Ammon's horn (tissue), 1 donor: ENCODE measurements at regions not wholly inside any gene's neighbourhood (a gene's known extent, or its start where the extent isn't known, plus 50 kb on each side); places are given as distances from the start of the nearest gene placed in this dataset.

Experiments used
- DNase-seq: peaks from one replicate; pipeline ENCODE4 v3.0.0-alpha.2; 2016; ENCODE audit warnings: low spot score

- no peak for DNase-seq
Observed at GRCh38 chr16:35258381-35258780, 1799.0 kb downstream of the TP53TG3F start.

- no peak for DNase-seq
Observed at GRCh38 chr16:35295856-35296255, 1836.4 kb downstream of the TP53TG3F start.

- no peak for DNase-seq
Observed at GRCh38 chr16:35296962-35297653, 1837.7 kb downstream of the TP53TG3F start.

GRCh38 chr16:35298460-35299243, 1839.2 kb downstream of the TP53TG3F start:
- no peak for DNase-seq

GRCh38 chr16:35302859-35303258, 1843.4 kb downstream of the TP53TG3F start:
- DNase-seq = no peak

- DNase-seq = no peak
Observed at GRCh38 chr16:35305476-35305875, 1846.1 kb downstream of the TP53TG3F start.

GRCh38 chr16:35306915-35307314, 1847.5 kb downstream of the TP53TG3F start:
- DNase-seq = no peak

GRCh38 chr16:35308674-35309073, 1849.3 kb downstream of the TP53TG3F start:
- DNase-seq = no peak

GRCh38 chr16:35310999-35311398, 1851.6 kb downstream of the TP53TG3F start:
- no peak for DNase-seq

- no peak for DNase-seq
Observed at GRCh38 chr16:35311475-35311874, 1852.1 kb downstream of the TP53TG3F start.

GRCh38 chr16:35314298-35314697, 1854.9 kb downstream of the TP53TG3F start:
- DNase-seq = no peak

- peak; percentile 27 for DNase-seq
Observed at GRCh38 chr16:35319536-35320192, 1860.3 kb downstream of the TP53TG3F start.

GRCh38 chr16:35325936-35326335, 1866.5 kb downstream of the TP53TG3F start:
- no peak for DNase-seq

GRCh38 chr16:35339337-35339736, 1879.9 kb downstream of the TP53TG3F start:
- no peak for DNase-seq

- DNase-seq = no peak
Observed at GRCh38 chr16:35342012-35342411, 1882.6 kb downstream of the TP53TG3F start.

- DNase-seq = no peak
Observed at GRCh38 chr16:35344012-35344762, 1884.8 kb downstream of the TP53TG3F start.

- DNase-seq = no peak
Observed at GRCh38 chr16:35352431-35352830, 1893.0 kb downstream of the TP53TG3F start.

- DNase-seq = no peak
Observed at GRCh38 chr16:35363510-35363909, 1904.1 kb downstream of the TP53TG3F start.

GRCh38 chr16:35364263-35364662, 1904.9 kb downstream of the TP53TG3F start:
- DNase-seq = no peak

- no peak for DNase-seq
Observed at GRCh38 chr16:35365675-35366074, 1906.3 kb downstream of the TP53TG3F start.

- no peak for DNase-seq
Observed at GRCh38 chr16:35370617-35371016, 1911.2 kb downstream of the TP53TG3F start.

- DNase-seq = no peak
Observed at GRCh38 chr16:35377142-35377541, 1917.7 kb downstream of the TP53TG3F start.
